Endodermal cell (in vitro differentiated cells): ENCODE measurements at regions not wholly inside any gene's neighbourhood (a gene's known extent, or its start where the extent isn't known, plus 50 kb on each side); places are given as distances from the start of the nearest gene placed in this dataset.

Experiments used
- DNase-seq: peaks from one replicate; pipeline ENCODE4 v3.0.0-alpha.2; 2017
- H3K27ac ChIP-seq: 2 replicates; pipeline ENCODE4 v1.5.1; 2013; ENCODE audit warnings: mild to moderate bottlenecking, low read depth, low read length, moderate library complexity
- H3K27me3 ChIP-seq: 2 replicates; pipeline ENCODE4 v1.6.1; 2013; ENCODE audit warnings: mild to moderate bottlenecking, low read length, moderate library complexity; ENCODE audit not compliant: insufficient read depth, control insufficient read depth, poor library complexity, severe bottlenecking
- H3K36me3 ChIP-seq: 2 replicates; pipeline ENCODE4 v1.7.0; 2013; ENCODE audit warnings: mild to moderate bottlenecking, low read length, moderate library complexity; ENCODE audit not compliant: control insufficient read depth, insufficient read depth
- H3K4me1 ChIP-seq: one replicate; pipeline ENCODE4 v1.7.0; 2013; ENCODE audit warnings: low read length; ENCODE audit not compliant: control insufficient read depth, insufficient read depth
- H3K4me3 ChIP-seq: 2 replicates; pipeline ENCODE4 v1.5.1; 2013; ENCODE audit warnings: mild to moderate bottlenecking, low read length, moderate library complexity
- H3K9ac ChIP-seq: 2 replicates; pipeline ENCODE4 v1.6.1; 2013; ENCODE audit warnings: mild to moderate bottlenecking, low read length, moderate library complexity; ENCODE audit not compliant: poor library complexity, severe bottlenecking; ENCODE audit errors: extremely low read depth
- H3K9me3 ChIP-seq: 2 replicates; pipeline ENCODE4 v1.6.1; 2013; ENCODE audit warnings: mild to moderate bottlenecking, low read length, moderate library complexity; ENCODE audit not compliant: control insufficient read depth
- H3K27ac Mint-ChIP-seq: 2 replicates; pipeline ENCODE4 v1.8.0; 2020; ENCODE audit warnings: mixed read lengths
- H3K27me3 Mint-ChIP-seq: 2 replicates; pipeline ENCODE4 v1.8.0; 2021; ENCODE audit warnings: mild to moderate bottlenecking, mixed read lengths; ENCODE audit not compliant: insufficient read depth
- H3K36me3 Mint-ChIP-seq: 2 replicates; pipeline ENCODE4 v1.8.0; 2020; ENCODE audit warnings: low read depth, mixed read lengths
- H3K4me1 Mint-ChIP-seq: 2 replicates; pipeline ENCODE4 v1.8.0; 2020; ENCODE audit warnings: mixed read lengths
- H3K4me3 Mint-ChIP-seq: 2 replicates; pipeline ENCODE4 v1.8.0; 2020; ENCODE audit warnings: mild to moderate bottlenecking, moderate library complexity, mixed read lengths
- H3K9me3 Mint-ChIP-seq: 2 replicates; pipeline ENCODE4 v1.8.0; 2020; ENCODE audit warnings: mild to moderate bottlenecking, mixed read lengths
- CTCF ChIP-seq: fragments of 200-600 bp; sonication (generic); conservative IDR thresholded peaks from 2 replicates; pipeline ENCODE4 v1.5.0; 2021; ENCODE audit warnings: antibody characterized with exemption, mild to moderate bottlenecking
- WGBS, 2 experiments: methylation state at CpG; one replicate each; pipeline versions ENCODE4 v1.1.5 to v1.1.7; 2013; ENCODE audit warnings: missing lambda C conversion rate in 2 of 2, mixed read lengths in 1 of 2; ENCODE audit not compliant: insufficient coverage in 1 of 2, insufficient read length in 1 of 2; 5-methylcytosine and 5-hydroxymethylcytosine counted together

- no peaks in the 10 kb centered on the region for H3K4me1 ChIP-seq
- H3K27ac ChIP-seq = no peak overlapping the region
- Mint-ChIP-seq H3K4me1 (no peaks in the 10 kb centered on the region), H3K4me3 (no peak overlapping the region), H3K9me3 (peaks cover 72% of the 10 kb centered on the region), H3K27ac (no peak overlapping the region), H3K36me3 (no peaks in the 10 kb centered on the region), H3K27me3 (no peaks in the 10 kb centered on the region)
- no peak overlapping the region for H3K9ac ChIP-seq
- H3K9me3 ChIP-seq = peaks cover 57% of the 10 kb centered on the region
- 76% methylated on average over 1 of the region's 1 CpG; no CpG with 5 or more reads in 1 of the 2 experiments for WGBS, 2 experiments
- no peak for TF ChIP-seq CTCF
- no peak overlapping the region for H3K4me3 ChIP-seq
- H3K27me3 ChIP-seq = no peaks in the 10 kb centered on the region
- no peaks in the 10 kb centered on the region for H3K36me3 ChIP-seq
- DNase-seq = no peak
Observed at GRCh38 chr11:58782066-58782465, 50.3 kb upstream of the GLYAT start.
